Astrocyte (in vitro differentiated cells and primary cell): ENCODE measurements at regions not wholly inside any gene's neighbourhood (a gene's known extent, or its start where the extent isn't known, plus 50 kb on each side); places are given as distances from the start of the nearest gene placed in this dataset.

Source experiments
- EZH2 ChIP-seq: IDR thresholded peaks from 2 replicates; pipeline ENCODE4 v1.6.1; 2012; ENCODE audit warnings: mild to moderate bottlenecking, low read length, inconsistent platforms; ENCODE audit not compliant: insufficient read depth
- TF ChIP-seq, protein P1 (sequence below): IDR thresholded peaks from 2 replicates; pipeline ENCODE4 v1.5.1; 2011; ENCODE audit warnings: low read depth, mild to moderate bottlenecking, inconsistent platforms, low read length, moderate library complexity; ENCODE audit not compliant: insufficient read depth

DNA sequence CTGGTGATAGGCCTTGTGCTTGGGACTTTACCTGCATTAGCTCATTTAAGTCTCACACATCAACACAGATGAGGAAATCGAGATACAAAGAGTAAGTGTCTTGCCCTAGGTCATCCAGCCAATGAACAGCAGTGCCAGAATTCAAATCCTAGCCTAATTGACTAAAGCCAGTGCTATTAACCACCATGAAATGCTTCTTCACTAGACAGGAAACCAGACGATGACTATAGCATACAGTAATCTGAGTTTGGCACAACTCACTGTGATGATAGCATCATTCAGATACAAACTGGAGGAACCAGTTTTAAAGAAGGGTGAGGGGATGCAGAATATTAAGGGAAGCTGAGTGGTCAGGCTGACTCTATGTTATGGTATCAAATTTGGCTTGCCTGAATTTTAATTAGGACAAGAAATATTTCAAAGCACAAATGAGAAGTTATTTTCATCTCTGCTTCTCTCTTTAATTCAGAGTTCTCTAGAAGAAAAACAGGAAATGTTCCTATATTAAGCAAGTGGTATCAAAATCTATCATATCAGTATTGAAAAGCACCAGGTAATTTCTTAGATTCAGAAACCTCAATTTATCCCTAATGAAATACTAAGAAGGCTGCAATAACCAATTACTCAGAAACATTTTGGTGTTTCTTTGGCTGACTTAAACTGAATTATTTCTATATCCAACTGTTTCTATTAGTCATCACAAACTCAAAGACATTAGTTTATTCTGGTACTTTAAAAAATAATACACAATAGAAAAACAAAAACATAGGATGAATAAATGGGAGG, 147.0 kb upstream of the RASA1 start:
- TF ChIP-seq, protein P1, sequence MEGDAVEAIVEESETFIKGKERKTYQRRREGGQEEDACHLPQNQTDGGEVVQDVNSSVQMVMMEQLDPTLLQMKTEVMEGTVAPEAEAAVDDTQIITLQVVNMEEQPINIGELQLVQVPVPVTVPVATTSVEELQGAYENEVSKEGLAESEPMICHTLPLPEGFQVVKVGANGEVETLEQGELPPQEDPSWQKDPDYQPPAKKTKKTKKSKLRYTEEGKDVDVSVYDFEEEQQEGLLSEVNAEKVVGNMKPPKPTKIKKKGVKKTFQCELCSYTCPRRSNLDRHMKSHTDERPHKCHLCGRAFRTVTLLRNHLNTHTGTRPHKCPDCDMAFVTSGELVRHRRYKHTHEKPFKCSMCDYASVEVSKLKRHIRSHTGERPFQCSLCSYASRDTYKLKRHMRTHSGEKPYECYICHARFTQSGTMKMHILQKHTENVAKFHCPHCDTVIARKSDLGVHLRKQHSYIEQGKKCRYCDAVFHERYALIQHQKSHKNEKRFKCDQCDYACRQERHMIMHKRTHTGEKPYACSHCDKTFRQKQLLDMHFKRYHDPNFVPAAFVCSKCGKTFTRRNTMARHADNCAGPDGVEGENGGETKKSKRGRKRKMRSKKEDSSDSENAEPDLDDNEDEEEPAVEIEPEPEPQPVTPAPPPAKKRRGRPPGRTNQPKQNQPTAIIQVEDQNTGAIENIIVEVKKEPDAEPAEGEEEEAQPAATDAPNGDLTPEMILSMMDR: no peak
- TF ChIP-seq EZH2: no peak
